ENCODE measurements at regions not wholly inside any gene's neighbourhood (a gene's known extent, or its start where the extent isn't known, plus 50 kb on each side); places are given as distances from the start of the nearest gene placed in this dataset.

DNA sequence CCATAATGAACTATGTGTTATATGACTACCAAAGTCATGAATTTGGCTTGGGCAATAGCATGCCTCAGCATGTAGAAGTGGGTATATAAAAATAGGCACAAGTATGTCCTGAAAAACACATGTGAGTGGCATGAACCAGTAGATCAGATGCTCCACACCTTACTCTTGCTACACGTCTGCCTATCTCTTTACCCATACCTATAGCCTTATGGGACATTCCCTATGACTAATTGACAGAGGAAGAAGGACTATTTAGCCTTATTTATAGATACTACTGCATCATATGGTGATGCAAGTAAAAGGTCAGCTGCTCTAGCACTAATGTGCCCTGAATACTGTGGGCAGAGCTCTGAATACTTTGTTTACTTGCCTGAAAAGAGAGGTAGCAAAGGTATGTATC is 81.0 kb upstream of the ZPLD1 start:
- no peak for TF ChIP-seq CTCF (IDR thresholded peaks at IDR 0.05)
- no peak for TF ChIP-seq RCOR1 (IDR thresholded peaks at IDR 0.05; ENCODE audit: low read length)
- no peak for TF ChIP-seq MAX (IDR thresholded peaks at IDR 0.05; ENCODE audit: low read depth)
- no peak for TF ChIP-seq JUND (IDR thresholded peaks at IDR 0.05)
- TF ChIP-seq SIN3A (IDR thresholded peaks at IDR 0.05; ENCODE audit: borderline replicate concordance, low read depth, low read length), result no peak
- TF ChIP-seq POLR2AphosphoS5 (IDR thresholded peaks at IDR 0.05; ENCODE audit: low read depth, low read length), result no peak
- TF ChIP-seq, protein P1, sequence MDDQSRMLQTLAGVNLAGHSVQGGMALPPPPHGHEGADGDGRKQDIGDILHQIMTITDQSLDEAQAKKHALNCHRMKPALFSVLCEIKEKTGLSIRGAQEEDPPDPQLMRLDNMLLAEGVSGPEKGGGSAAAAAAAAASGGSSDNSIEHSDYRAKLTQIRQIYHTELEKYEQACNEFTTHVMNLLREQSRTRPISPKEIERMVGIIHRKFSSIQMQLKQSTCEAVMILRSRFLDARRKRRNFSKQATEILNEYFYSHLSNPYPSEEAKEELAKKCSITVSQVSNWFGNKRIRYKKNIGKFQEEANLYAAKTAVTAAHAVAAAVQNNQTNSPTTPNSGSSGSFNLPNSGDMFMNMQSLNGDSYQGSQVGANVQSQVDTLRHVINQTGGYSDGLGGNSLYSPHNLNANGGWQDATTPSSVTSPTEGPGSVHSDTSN (IDR thresholded peaks at IDR 0.05), result no peak
